H7 (cell line): ENCODE measurements at regions not wholly inside any gene's neighbourhood (a gene's known extent, or its start where the extent isn't known, plus 50 kb on each side); places are given as distances from the start of the nearest gene placed in this dataset.
A peak's percentile ranks its signal among the peaks of the same experiment; 100 is the strongest.
"Not testable (repeated sequence)": the region's sequence is repeated elsewhere in the genome, so short reads cannot be mapped to it uniquely, and the experiment has no call there.

Experiments used
- DNase-seq: peaks from one replicate; pipeline ENCODE4 v3.0.0; 2012
- H3K27me3 ChIP-seq: 2 replicates; pipeline ENCODE4 v1.6.0; 2011; ENCODE audit warnings: mild to moderate bottlenecking, low read length; ENCODE audit not compliant: control insufficient read depth, insufficient read depth
- H3K36me3 ChIP-seq: replicated peaks from 2 replicates; pipeline ENCODE4 v1.5.1; 2011; ENCODE audit warnings: low read length; ENCODE audit not compliant: control insufficient read depth, insufficient read depth
- H3K4me3 ChIP-seq: 2 replicates; pipeline ENCODE4 v1.5.1; 2011; ENCODE audit warnings: low read depth, mild to moderate bottlenecking, control low read depth, low read length, moderate library complexity; ENCODE audit not compliant: insufficient read depth

DNA sequence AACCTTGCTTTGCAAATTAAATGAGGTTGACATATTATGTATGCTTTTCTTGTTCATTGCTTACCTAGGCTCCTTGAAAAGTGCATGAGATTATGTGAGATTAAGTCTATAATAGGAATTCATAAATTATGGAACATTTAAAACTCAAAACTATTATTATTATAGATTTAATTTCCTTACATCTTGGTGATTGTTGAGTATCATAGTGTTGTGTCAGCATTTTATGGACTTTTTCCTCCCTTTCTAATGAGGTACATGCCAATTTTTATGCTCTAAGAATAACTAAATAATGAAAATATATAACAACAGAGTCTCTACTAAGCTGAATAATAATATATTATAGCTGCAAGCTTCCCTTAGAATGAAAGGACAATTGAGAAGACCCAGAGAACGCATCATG, 848.8 kb upstream of the AADAT start:
- H3K36me3 ChIP-seq, result no peaks in the 10 kb centered on the region

DNA sequence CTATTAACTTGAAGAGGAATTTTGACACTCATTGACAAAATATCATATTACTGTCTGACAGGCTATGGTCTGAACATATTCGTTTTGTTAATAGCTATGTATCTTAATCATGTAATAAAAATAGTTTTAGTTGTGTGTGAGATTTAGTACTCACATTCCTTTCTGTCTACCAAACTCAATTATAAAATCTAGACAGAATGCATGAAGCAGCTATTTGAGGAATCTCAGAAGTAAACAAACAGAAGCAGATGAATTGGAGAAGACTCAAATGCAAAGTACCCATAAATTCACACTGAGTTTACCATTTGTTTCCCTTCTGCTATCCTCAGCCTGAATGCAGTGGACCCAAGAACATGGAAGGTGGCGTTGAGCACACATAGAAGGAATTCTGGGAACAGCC, 841.6 kb upstream of the AADAT start:
- Histone ChIP-seq H3K27me3 (no peaks in the 10 kb centered on the region), H3K4me3 (no peak overlapping the region), H3K36me3 (no peaks in the 10 kb centered on the region)
- no peak for DNase-seq

More for the DNA sequence above, 848.8 kb upstream of the AADAT start:
- no peaks in the 10 kb centered on the region for H3K27me3 ChIP-seq
- no peak for DNase-seq
- H3K4me3 ChIP-seq, result no peak overlapping the region

DNA sequence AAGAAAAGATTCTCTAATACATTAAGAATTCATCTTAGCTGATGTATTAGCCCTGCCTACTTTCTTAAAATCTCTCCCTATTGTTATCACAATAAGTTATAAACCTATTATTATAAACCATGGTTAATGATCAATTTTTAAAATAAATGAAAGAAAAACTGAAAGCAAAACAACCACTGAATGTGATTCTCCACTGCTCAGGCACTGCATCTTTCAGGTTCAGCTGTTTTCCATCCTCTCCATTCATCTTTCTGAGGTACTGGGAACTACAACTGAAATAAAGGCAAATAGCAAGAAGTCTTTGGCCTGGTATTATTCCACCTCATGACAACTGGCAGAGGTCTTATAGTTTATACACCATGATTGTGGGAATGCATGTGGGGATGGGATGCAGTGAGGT, 798.9 kb upstream of the AADAT start:
- DNase-seq, result no peak
- no peak overlapping the region for H3K4me3 ChIP-seq
- H3K36me3 ChIP-seq, result no peaks in the 10 kb centered on the region
- no peaks in the 10 kb centered on the region for H3K27me3 ChIP-seq

DNA sequence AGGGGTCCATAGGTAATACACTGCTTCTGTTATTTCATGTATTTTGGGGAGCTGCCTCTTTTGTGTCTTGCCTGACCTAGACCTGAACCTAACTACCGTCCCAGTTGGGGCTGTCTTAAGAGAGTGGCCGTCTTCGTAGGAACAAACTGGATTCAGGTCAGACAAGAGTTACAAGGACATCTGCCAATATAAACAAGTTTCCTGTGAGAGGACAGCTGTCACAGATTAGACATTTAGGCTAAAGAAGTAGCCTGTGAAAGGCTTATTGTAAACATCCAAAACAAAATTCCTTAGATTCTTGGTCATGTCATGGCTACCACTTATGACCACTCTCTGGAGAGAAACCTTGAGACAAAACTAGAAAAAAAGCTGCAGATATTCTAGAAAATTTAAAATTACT, 797.6 kb upstream of the AADAT start:
- Histone ChIP-seq H3K36me3 (no peaks in the 10 kb centered on the region), H3K4me3 (no peak overlapping the region), H3K27me3 (no peaks in the 10 kb centered on the region)
- no peak for DNase-seq

DNA sequence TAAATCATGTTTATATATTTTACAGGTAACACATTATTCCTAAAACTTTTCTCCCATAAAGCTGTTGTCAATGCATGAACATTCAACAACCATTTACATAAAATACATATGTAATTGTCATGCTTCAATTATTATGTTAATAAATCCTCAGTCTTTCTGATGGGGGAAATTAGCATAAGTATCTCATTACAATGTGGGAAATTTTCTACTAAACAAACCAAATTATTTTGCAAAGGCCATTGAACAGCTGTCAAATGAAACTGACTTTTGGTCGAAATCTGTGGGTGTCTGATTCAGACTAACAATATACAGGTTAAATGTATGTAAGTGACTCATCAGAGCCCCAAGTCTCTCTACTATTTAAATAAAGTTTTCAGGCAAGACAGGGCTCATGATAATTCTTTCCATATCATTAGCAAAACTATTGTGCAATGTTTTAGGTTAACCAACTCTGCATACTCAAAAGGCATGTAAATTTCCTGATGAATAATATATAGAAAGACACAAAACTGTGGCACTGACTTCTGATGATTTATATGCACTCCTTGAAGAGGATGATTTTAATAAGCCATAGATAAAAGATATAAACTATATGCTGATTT, 795.3 kb upstream of the AADAT start:
- no peak for DNase-seq
- H3K36me3 ChIP-seq, result no peaks in the 10 kb centered on the region

DNA sequence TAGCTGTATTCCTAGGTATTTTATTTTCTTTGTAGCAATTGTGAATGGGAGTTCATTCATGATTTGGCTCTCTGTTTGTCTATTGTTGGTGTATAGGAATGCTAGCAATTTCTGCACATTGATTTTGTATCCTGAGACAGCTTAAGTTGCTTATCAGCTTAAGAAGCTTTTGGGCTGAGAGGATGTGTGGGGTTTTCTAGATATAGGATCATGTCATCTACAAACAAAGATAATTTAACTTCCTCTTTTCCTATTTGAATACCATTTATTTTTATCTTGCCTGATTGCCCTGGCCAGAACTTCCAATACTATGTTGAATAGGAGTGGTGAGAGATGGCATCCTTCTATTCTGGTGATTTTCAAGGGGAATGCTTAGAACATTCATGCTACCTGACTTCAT, 791.9 kb upstream of the AADAT start:
- H3K36me3 ChIP-seq, DNase-seq, H3K27me3 ChIP-seq, H3K4me3 ChIP-seq: not testable (repeated sequence)

More for the DNA sequence above, 795.3 kb upstream of the AADAT start:
- no peaks in the 10 kb centered on the region for H3K27me3 ChIP-seq
- no peak overlapping the region for H3K4me3 ChIP-seq

DNA sequence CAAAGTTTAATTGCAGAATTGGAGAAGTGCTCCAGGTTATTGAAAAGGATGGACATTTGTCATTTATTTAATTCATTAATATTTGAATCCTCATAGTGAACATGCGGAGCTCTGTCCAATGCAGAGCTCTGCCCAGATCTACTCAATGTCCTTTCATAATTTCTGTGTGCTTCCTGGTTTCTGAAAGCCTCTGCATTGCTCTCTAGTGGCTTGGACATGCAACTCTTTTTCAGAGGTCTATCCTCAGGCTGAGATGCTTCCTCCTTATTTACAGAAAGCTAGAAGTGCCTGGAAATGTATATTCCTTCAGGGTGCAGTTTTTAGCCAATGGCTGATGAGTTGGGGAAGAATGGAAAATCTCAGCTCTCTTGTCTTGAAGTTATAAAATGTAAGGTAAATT, 786.1 kb upstream of the AADAT start:
- H3K36me3 ChIP-seq, result no peaks in the 10 kb centered on the region
- no peak overlapping the region for H3K4me3 ChIP-seq
- DNase-seq, result peak; percentile 1
- H3K27me3 ChIP-seq, result no peaks in the 10 kb centered on the region

DNA sequence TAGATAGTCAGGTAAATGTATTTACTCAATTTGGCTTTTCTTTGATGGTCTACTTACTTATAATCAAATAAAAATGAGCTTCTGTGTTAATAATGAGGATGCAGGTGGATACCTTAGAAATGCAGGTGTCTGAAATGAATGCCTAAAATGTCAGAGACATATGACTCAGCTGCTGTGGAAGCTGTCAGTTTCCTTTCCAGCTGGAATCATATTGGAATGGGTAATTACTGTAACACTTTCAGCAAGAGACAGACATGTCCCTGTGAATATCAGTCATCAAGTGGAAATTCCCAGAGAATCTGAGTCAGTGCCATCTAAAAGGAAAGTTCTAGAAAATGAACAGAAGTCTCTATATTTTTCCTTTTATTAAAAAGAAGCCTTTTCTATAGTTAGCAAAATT, 783.0 kb upstream of the AADAT start:
- no peak overlapping the region for H3K4me3 ChIP-seq
- no peak for DNase-seq
- no peaks in the 10 kb centered on the region for H3K36me3 ChIP-seq
- no peaks in the 10 kb centered on the region for H3K27me3 ChIP-seq

DNA sequence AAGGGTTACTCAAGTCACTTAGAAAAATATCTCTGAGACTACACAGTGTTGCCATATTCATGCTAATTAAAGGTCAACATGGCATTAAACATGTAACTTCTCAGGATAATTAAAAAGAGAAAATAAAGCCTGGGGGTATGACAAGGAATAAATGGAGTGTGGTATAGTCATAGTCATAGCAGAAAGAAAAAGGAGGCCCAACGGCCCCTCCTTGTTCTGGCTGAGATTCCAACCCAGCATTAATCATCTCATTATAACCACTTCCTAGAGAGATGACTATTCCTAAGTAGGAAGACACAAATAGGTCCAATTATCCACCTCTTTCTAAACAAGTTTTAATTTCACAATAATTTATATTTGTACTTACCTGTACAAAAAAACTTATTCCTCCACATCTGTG, 778.4 kb upstream of the AADAT start:
- Histone ChIP-seq H3K4me3 (no peak overlapping the region), H3K27me3 (no peaks in the 10 kb centered on the region), H3K36me3 (no peaks in the 10 kb centered on the region)
- DNase-seq, result no peak

DNA sequence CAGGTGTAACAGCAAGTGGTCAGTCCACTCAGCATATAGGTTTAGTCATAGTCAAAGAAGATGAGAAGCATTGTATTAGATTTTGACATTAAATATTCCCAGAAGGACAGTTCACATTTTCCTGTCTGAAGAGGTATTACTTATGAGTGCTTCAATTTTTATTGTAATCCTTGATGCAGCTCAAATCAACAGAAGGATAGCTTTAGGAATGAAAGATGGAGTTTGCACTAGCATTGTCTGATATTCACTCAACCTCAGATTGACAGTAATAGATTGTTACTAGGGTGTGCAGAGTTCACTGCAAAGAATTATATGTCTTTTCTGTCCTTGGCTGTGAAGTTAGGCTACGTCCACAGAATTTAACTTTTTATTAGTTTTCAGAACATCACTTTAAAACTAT, 764.3 kb upstream of the AADAT start:
- Histone ChIP-seq H3K27me3 (no peaks in the 10 kb centered on the region; the same call in 1 of the 2 replicates), H3K36me3 (no peaks in the 10 kb centered on the region), H3K4me3 (no peak overlapping the region)
- DNase-seq, result no peak

DNA sequence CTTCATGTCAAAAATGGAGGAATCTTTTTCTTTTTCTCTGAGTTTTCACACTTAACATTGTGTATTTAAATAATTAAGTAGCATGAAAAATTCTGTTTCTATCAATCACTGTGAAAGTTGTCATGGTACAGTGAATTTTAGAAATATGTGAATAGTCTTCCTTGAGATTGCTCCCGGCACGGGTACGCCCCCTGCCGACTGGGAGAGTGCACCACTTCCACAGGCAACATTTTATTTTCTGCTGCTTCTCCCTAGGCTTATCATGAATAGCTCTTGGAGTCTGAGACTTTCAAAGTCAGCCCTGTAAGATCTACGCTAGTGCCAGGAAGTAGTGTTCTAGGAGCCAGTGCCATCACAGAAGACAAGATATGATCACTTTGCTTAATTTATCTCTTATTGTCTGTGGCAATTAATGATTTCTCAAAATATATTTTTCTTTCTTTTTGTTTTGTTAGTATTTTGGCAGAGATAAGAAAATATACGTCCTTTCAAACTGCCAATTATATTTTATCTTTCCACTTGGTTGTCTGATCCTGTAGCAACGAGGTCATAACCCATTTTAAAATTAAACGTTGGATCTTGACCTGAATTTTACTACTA, 763.8 kb upstream of the AADAT start:
- DNase-seq, result peak; percentile 2
- no peaks in the 10 kb centered on the region; the same call in 1 of the 2 replicates for H3K27me3 ChIP-seq
- no peaks in the 10 kb centered on the region for H3K36me3 ChIP-seq
- H3K4me3 ChIP-seq, result no peak overlapping the region

DNA sequence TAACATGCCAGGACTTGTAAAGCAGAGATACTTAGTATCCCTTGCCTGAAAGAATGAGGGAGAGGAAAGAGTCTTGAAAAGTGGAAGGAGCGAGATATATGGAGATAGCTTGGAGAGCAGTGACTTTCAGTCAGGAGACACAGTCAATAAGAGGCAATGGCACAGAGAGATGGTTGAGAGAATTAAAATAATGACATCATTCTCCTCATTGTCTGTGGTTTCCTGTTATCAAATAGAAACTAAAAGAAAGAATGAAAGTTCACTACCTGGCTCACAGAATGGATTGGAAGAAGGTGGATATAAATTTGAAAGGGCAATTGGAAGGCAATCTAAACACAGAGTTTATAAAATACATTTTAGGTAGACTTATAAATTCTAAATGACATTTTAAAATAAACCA, 760.2 kb upstream of the AADAT start:
- Histone ChIP-seq H3K36me3 (no peaks in the 10 kb centered on the region), H3K27me3 (no peaks in the 10 kb centered on the region; the same call in 1 of the 2 replicates)
- DNase-seq, result no peak

DNA sequence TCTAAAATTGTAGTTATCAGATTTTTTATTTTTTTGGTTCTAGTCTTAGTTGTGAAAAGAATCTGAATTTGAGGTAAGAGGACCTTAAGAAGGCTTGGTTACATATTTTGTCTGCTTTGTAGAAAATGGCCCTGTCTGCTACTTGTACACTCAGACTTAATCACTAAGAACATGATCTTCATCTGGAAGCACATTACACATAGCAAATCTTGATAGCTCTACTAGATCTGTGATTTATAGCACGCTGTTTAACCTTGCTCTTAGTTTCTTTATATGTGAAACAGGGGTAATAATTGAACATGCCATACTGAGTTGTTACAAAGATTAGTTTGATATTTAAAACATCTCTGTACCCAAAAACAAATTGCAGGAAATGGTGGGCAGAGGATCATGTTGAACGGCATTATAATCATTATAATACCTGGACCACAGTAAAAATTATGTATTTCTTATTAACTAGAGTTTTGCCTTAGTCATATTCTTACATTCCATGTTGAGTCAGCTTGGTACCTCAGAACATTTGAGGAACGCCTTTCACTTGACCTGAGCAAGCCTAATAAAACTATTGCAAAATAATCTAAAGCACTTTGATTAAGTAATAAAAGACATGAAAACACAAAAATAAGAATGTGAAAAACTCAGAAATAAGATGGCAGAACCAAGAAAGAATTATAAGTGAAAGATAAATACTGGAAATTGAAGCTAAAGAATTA, 738.0 kb upstream of the AADAT start:
- Histone ChIP-seq H3K27me3 (no peaks in the 10 kb centered on the region), H3K36me3 (no peaks in the 10 kb centered on the region), H3K4me3 (no peak overlapping the region)
- no peak for DNase-seq

More for the DNA sequence above, 760.2 kb upstream of the AADAT start:
- H3K4me3 ChIP-seq, result no peak overlapping the region

DNA sequence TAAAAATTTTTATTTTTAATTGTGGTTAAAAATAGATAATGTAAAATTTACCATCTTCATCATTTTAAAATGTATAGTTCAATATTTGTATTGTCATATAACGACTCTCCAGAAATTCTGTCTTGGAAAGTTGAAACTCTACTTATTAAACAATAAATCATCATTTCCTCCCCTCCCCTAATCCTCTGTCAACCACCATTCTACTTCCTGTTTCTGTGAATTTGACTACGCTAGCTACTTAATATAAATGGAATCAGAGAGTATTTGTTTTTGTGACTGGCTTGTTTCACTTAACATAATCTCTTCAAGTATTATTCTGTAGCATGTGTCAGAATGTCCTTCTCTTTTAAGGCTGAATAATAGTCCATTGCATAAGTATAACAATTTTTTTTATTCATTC, 729.0 kb upstream of the AADAT start:
- Histone ChIP-seq H3K27me3 (no peaks in the 10 kb centered on the region), H3K36me3 (no peaks in the 10 kb centered on the region), H3K4me3 (no peak overlapping the region)
- DNase-seq, result no peak

DNA sequence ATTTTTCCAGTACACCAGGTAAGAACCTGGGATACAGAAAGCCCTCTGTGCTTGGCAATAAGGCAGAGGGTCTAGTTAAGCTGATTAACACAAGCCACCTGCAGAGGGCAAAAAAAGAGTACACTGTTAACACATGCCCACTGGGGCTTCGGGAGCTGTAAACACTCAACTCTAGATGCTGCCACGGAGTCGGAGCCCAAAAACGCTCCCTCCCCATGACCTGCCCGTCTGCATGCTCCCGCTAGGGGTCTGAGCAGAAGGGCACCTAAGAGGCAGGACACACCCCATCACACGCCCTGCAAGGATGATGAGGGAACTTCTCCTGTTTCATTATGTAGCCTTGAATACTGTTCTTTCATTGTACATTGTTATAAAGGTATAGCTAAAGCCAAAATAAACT, 715.6 kb upstream of the AADAT start:
- DNase-seq, result no peak

More for the DNA sequence above, 715.6 kb upstream of the AADAT start:
- no peaks in the 10 kb centered on the region for H3K27me3 ChIP-seq
- H3K4me3 ChIP-seq, result no peak overlapping the region
- no peaks in the 10 kb centered on the region for H3K36me3 ChIP-seq
